Myocyte (in vitro differentiated cells): ENCODE measurements at regions not wholly inside any gene's neighbourhood (a gene's known extent, or its start where the extent isn't known, plus 50 kb on each side); places are given as distances from the start of the nearest gene placed in this dataset.

ENCODE experiments used
- DNase-seq: peaks from one replicate; pipeline ENCODE4 v3.0.0-alpha.2; 2012; ENCODE audit warnings: low read depth

DNA sequence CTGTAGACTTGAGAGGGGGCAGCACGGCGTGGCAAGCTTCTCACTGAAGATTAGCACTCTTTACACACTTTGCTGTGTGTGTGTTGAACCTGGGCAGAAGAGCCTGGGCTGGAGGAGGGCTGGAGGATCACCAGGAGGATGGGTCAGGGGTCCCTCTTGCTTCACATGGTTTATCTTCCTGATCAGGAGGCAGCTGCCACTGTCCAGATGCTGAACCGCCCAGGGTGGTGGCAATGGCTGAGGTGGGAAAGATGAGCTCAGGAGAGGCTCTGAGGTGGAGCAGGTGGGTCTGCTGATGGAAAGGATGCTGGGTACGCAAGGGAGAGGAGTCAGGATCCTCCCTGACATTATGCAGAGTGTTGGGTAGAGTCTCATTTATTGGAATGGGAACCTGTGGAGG is 191.5 kb downstream of the RAMP3 start:
- no peak for DNase-seq

DNA sequence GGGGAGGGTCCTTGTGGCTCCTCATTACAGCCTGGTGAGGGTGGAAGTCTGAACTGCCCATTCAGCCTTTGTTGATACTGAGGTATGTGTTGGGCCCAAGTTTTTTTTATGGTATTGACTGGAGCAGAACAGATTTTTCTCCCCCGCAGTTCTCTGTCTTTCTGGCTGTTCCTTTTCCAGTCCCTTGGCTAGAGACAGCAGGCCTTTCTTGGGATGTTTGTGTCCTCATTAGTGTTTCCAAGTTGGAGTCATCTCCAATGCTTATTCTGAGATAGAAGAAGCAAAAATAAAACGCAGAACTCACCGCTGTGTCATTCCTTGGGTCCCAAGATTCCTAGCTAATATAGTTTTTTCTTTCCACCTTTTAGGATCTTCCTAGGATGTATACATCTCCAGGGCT is 193.3 kb downstream of the RAMP3 start:
- DNase-seq: no peak

DNA sequence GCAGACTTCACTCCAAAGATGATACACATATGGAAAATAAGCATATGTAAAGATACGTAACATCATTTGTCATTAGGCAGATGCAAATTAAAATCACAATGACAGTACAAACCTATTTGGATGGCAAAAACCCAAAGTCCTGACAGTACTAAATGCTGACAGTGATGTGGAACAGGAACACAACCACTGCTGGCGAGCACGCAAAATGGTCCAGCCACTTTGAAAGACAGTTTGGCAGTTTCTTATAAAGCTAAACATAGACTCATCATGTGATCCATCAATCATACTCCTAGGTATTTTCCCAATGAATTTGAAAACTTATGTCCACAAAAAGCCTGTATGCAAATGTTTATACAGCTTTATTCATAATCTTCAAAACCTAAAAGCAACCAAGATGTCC is 200.7 kb downstream of the RAMP3 start:
- DNase-seq: no peak

DNA sequence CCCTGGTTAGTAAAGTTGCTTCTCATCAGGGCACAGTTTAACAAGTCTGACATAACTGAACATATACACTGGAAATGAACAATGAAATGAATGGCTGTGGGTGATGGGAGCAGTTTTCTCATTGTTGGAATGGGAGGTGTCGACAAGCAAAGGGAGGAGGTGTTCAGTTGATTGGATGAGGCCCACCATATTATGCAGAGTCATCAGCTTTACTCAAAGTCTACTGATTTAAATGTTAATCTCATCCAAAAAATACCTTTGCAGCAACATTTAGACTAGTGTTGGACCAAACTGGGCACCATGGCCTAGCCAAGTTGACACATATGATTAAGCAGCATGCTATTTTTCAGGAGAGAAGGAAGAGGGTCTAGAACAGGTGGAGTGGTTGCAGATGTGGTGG is 201.7 kb downstream of the RAMP3 start:
- DNase-seq: no peak

DNA sequence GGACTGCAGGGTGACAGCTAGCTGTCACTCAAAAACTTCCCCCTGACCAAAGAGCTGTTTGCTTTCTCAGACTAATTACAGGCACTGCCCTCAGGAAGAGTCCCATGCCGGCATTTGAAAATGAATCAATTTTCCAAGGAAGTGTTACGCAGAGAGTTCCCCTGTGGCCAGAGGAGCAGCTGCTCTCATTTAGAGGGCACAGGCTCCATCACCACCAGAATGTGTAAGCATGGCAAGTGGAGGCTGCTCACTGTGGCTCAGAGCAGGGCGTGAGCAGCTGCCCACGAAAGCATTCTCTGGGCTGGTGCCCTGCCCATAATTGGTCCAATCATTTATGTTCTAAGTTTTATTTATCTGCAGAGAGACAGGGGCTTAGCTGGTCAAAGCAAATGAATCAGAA is 202.2 kb downstream of the RAMP3 start:
- peak; percentile 90 for DNase-seq

DNA sequence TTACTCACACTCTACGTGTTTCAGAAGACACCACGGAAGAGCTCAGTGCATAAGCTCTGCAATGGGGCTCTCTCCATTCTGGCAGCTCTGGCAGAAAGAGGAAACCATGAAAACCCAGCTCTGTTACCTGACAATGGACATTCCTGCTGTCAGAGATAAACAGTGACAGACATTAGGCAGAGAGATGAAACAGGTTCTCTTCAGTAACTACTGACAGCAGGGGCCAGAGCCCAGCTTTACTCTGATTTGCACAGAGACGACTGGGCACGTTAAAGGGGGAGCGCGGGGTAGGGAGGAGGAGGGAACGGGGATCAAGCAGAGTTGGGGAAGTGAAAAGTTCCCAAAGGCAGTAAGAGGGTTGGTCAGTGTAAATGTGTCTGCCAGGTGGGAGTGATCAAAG is 206.1 kb downstream of the RAMP3 start:
- no peak for DNase-seq

DNA sequence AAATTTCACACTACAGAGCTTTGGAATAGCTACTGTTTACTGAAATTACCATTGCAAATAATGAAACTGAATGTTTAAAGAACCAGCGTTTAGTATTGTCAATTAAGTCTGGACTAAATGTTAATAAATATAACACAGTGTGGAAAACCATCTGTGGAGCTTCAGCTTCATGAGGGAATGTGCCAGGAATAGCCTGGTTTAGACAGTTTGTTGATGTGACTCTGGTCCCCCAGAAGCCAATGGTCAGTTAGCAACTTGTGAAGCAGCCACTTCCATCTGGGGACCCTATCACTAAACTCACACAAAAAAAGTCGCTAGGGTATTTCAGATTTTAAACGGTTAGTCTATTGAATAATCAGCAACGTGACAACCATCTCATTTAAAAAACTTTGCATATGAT is 207.8 kb downstream of the RAMP3 start:
- DNase-seq: no peak

DNA sequence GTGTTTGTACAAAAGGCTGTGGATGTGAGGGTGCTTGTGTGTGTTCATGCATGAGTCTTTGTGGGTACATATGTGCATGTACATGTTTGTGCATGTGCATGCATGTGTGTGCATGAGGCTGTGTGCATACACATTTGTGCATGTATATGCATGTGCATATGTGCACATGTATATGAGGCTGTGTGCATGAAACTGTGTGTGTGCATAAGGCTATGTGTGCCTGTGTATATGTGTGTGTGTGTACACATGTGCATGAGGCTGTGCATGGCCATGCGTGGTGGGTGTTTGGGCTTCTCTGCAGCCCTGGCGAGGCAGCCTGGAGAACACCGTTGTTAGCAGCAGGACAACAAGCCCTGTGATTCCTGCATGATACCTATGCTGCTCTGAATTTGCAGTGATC is 207.7 kb upstream of the ADCY1 start:
- DNase-seq: no peak

DNA sequence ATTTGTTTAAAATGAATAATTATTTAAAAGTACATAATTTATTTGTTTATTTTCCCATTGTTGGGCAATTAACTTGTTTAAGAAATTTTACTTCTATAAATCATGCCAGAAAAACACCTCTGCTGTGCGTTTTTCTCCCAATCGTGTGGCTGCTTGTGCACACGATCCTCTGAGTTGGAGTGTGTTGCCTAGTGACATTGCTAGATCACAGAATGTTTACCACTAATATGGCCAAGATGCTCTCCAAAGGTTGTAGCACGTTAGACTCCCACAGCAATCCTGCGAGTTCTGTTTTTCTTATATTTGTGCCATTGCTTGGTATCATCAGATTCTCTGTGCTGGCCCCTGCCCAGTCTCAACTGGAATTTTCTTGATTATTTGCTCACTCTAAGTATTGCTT is 207.1 kb upstream of the ADCY1 start:
- DNase-seq: no peak

DNA sequence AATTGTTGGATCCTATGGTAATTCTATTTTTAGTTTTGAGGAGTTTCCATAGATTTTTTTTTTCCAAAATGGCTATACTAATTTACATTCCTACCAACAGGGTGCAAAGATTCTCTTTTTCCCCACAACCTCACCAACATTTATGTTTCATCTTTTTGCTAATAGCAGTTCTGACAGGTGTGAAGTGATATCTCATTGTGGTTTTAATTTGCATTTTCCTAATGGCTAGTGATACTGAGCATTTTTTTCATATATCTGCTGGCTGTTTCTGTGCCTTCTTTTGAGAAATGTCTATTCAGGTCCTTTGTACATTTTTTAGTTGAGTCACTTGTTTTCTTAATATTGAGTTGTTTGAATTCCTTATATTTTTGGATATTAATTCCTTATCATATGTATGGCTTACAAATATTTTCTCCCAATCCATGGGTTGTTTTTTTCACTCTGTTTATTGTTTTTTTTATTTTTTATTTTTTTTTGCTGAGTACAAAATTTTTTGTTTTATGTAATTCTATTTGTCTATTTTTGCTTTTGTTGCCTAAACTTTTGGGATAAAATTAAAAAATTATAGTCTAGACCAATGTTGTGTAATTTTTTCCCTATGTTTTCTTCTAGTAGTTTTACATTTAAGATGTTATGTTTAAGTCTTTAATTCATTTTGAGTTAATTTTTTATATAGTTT is 205.9 kb upstream of the ADCY1 start:
- no peak for DNase-seq

DNA sequence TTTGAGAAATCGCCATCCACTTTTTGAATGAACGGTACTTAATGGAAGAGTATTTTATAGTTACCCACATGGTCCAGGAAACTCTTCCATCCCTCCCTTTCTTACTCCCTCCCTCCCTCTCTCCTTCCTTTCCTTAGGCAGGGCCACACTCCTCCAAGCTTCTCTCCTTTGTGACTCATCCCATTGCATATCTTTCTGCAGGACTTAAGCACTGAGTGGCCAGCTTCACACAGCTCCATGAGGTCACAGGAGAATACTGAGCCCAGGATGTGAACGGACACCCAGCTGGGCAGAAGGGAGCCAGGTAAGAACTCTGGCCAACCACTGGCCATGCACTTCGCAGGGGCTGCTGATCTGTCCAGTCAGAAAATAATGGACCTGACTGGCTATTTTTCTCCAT is 189.7 kb upstream of the ADCY1 start:
- no peak for DNase-seq

DNA sequence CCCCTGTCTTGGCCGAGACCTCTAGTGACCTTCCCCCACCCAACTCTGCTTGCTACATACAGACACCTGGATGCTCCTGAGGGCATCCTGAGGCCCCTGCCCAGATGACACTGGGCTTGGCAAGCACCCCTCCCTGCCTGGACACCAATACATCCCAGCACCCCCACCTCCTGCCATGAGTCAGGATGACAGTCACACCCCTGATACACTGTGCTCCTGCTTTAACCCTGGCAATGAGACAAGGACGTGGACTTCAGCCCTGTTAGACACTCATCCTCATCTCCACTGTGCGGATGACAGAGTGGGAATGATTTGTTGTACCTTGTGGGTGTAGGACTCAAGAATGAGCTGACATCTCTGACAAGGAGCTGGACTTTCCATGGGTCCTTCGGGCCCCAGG is 186.3 kb upstream of the ADCY1 start:
- no peak for DNase-seq

DNA sequence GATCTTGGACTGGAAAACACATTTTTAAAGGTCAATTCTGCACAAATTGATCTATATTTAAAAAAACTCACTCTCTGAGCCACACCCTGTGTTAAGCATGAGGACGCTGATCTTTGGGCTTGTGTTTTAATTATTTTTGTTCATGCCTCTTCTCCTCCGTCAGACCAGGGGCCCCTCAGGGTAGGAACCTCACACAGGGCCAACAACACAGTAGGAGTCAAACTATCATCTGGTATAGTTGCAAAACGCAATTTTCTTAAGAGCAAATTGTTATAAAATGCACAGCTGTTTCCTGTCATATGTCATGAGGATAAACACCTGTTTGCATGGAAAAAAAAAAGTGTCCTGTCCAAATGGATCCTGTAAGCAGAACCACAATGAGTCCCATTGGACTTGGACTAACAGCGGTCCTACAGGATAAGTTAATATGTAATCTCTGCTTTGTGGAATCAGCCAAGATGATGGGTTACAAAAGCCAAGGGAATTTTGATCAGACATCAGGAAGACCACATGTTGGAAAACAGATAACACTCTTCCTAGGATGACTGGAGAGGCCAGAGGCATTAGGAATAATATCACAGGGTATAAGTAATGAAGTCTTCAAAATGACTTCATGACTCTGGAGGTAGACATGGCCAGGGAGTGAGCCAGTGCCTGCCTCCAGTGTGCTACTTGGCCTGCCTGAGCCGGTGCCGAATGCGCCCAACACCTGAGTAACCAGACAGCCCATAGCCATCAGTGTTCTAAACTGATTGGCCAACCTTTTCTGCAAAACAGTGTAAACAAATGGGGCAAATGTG is 184.9 kb upstream of the ADCY1 start:
- DNase-seq: no peak

DNA sequence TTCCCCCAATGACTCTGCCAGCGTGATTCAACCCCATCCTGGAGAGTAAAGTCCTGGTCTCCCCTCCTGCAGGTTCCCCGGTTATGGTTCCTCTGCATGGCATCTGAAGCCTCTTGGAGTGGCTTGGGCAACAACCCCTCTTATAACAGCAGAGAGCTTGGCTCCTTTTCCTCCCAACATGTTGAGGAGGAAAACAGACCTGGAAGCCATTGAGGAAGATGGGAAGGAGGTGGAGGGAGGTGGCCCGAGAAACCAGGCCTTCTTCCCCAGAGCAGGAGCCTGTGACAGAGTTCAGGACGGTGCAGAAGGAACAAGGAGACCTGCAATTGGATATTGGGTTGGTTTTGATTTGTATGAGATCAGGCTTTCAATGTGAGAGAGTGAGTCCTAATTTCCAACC is 184.0 kb upstream of the ADCY1 start:
- no peak for DNase-seq

DNA sequence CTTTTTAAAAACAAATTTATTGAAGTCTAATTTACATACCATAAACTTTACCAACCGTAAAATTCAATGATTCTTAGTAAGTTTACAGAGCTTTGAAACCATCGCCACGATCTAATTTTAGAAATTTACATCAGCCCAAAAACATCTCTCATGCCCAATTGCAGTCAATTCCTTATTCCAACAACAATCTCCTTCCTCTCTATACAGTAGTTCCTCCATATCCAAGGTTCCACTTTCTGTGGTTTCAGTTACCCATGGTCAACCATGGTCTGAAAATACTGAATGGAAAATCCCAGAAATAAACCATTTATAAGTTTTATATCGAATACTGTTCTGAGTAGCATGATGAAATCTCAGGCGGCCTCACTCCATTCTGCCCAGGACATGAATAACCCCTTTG is 183.4 kb upstream of the ADCY1 start:
- DNase-seq: no peak

DNA sequence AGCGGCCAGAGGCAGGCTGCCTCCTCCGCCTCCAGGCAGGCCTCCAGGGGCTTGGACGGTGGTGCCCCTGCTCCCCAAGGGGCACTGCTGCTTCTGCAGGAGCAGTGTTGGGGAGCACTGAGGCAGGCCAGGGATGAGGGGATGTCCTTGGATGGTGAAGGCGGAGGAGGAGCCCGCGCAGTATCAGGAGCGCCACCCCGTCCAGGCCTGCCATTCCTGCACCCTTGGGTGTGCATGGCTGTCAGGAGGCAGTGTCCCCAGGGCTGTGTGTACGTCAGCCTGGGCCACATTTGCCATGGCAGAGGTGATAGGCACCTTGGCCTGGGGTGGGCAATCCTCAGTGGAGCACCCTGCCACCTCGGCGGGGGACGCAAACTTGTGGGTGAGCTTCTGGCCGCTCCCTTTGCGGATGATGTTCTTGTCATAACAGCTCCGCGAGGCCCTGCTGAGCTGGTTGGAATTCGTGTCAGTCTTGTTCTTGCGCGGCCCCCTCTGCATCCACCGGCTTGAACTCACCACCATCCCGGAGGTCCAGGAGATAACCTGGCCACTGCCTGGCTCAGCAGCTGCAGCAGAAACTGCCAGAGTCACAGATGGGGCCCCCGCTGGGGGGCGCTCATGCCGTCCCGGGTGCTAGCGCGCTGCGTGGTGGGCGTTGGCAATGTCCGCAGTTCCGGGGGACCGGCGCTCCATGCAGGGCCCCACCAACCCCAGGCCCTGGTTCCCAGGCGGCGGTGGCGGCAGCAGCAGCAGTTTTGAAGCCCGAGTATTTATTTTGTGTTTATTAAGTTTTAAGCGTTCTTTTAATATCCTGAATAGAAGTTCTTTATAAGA is 182.3 kb upstream of the ADCY1 start:
- DNase-seq: no peak

DNA sequence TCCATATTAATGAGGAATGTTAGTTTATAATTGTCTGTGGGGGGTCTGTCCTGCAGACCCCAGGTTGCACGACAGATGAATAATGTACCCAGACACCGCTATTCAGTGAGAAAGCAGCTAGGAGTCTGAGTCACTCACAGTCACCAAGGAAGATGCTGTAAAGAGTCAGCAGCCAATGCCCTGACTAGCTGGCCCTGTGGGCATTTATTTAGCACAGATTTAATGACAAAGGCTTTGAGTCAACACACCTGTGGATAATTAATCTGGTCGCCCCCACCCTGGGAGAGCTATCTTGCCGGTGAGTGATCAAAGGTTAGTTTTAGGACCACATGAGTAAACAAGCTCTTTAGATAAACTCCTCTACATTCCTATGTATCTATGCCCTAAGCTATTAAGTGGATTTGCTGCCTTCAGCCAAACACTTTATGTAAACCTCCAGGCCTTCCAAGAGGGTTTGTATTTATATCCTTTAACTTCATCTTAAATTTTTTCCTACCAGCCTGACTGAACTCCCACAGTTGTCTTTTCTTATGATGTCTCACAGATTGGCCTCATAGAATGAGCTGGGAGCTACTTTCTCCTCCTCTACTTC is 180.0 kb upstream of the ADCY1 start:
- DNase-seq: no peak

DNA sequence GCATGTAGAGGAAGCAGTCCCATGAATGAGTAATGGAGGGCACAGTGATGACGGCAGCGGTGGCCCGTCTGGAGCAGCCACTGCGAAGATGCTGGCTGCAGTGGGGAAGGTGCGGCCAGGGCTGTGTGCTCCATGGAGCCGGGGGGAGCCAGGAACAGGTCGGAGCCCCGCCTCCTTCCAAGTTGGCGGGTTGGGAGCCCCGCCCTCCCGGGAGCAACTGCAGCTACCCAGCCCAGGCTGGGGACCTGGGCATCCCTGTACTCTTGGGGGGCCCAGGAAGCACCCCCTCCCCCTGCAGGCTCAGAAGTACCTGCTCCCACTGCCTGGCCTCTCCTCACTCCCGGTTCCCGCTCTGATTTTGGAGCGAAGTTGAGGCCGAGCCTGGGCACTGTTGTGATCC is 175.1 kb upstream of the ADCY1 start:
- no peak for DNase-seq

DNA sequence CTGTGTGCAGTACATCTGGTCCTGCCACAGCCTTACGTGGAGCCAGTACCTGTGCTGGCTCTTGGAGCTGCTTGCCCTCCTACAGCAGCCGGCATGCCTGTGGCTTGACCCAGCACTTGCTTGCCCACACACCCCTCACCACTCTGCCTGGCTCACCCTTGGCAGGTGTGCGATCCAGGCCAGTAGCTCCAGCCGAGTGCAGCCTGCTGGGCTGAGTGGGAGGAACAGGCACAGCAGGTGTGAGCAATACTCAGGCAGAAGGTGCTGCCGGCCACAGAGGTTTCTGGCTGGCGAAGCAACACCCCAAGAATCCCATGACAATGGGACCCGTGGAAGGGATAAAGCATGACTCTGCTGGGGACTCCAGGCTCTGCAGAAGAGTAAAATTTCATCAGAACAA is 173.5 kb upstream of the ADCY1 start:
- no peak for DNase-seq

DNA sequence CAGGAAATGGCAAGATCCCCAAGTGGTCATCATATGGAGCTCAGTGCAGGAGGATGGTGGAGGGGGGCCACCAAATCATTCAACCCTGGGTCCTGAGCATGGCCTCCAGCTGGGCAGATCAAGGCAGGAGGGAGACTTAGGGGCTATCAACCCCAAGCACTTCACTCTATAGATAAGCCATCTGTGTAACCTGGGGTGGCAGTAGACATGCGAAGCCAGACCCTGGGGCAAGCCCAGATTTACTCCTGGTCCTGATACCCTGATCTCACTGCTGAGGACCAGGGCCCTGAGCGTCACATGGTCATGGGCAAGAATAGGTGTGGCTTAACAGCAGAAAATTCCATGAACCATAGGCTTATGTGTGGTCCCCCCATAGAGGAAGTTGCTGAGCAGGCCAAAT is 173.0 kb upstream of the ADCY1 start:
- no peak for DNase-seq

DNA sequence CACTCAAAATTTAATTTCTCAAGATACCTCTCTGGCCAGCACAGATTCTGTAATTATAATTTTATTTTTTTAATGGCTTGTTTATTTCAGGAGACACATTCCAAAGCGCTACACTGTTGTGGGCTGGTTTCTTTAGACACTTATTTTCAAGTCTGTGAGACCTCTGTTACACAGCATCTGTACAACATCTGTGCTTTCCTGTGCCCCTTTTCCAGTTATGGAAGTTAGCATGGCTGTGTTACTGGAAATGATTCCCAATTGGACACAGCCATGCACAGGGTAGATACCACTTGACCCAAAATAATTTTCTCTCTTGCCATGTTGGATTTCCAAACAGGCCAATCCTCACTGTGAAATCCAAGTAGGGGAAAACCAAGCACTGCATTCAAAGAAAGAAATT is 172.3 kb upstream of the ADCY1 start:
- no peak for DNase-seq
